ENCODE measurements at regions not wholly inside any gene's neighbourhood (a gene's known extent, or its start where the extent isn't known, plus 50 kb on each side); places are given as distances from the start of the nearest gene placed in this dataset.

DNA sequence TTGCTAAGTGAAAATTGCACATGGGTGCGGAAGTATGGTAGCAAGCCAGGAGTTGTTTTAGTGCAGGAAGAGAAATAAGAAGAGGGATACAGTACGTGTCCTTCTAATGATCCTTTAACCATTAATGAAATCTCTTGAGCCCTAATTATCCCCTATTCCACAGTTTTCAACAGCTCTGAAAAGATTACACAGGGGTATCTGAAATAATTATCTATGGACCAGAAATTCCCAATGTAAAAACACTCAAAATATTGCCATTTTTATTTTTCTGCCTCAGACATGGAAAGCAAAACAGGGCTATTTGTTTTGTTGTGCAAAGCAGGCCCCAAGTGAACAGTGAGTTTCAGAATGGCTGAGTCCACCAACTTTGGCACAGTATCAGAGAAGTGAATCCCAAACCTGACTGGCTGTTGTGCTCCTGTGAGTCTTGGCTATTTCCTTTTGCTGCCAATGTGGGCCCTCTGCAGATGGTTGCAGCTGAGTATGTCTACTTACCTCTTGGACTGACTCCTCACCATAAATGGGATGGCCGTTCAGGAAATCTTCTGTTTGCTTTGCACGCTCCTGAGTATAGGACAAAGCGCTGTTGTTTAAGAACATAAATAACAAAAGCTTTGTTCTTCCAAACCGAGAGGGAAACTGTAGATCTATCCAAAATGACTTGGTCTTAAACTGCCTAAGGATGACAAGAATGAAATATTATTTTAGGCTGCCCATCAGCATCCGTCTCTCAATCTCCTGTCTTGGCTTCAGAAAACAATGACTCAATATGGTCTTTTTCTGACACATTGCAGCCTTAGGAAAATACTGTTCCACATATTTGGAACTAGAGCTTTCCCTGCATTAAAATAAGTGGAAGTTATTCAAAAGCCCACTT is 204.1 kb downstream of the DEPDC1B start:
- in situ Hi-C loops (cut with HindIII; ENCODE audit: extremely low pct_ligation_motif_present, low pct_unique_long_range_greater_than_20kb): no loop called here
- peak overlapping the region; percentile 36 for H3K9ac ChIP-seq (ENCODE audit: insufficient read depth, low read depth, low read length)
- BruUV-seq (replicated peaks): TSS peak; percentile 63
- no peak overlapping the region for H3K4me3 ChIP-seq (replicated peaks in 1 of 3; ENCODE audit: insufficient read depth in 1 of 3, low read depth in 2 of 3, low read length in 3 of 3)
- intact Hi-C loops (cut with micrococcal nuclease; ENCODE audit: unreplicated experiment): loop anchor here (5.0 to 10.0 kb wide), 2 partner anchors 46 to 89 kb away; no protein-coding TSS in a partner anchor
- H3K79me2 ChIP-seq (ENCODE audit: insufficient read depth, low read length): no peaks in the 10 kb centered on the region
- H2AFZ ChIP-seq (ENCODE audit: low read length): no peak overlapping the region
- peak overlapping the region; percentile 44 for H3K27ac ChIP-seq (ENCODE audit: extremely low read length, insufficient read depth, low read length)
- ATAC-seq (peak; percentile 75), DNase-seq (ENCODE audit: low spot score) (peak; percentile 90), FAIRE-seq (no peak)
- no peaks in the 10 kb centered on the region for H3K9me3 ChIP-seq (ENCODE audit: low read length)
- 30% methylated on average over 7 of the region's 7 CpGs for WGBS (ENCODE audit: low lambda C conversion rate)
- ChIA-PET POLR2A (interaction anchor here (0.8 to 2.1 kb wide), 5 partner anchors 8 to 49 kb away, joined by 3 to 9 read pairs (median 4); no protein-coding TSS in a partner anchor), CTCF (ENCODE audit: low intra/inter-chr PET ratio, low total read pairs) (no interaction called here)
- H4K20me1 ChIP-seq (ENCODE audit: insufficient read depth, low read length): no peaks in the 10 kb centered on the region
- no peaks in the 10 kb centered on the region for H3K27me3 ChIP-seq (ENCODE audit: control insufficient read depth in 1 of 2, insufficient read depth in 2 of 2, low read length in 2 of 2)
- no peaks in the 10 kb centered on the region for H3K36me3 ChIP-seq (replicated peaks in 1 of 2; ENCODE audit: control insufficient read depth in 1 of 2, insufficient read depth in 2 of 2, low read length in 2 of 2)
- H3K4me2 ChIP-seq (ENCODE audit: low read depth, low read length): peak overlapping the region; percentile 49
- H3K4me1 ChIP-seq (ENCODE audit: insufficient read depth, low read length): peaks cover 87% of the 10 kb centered on the region
- TF ChIP-seq HOXA5 (CRISPR knock-in tag; IDR thresholded peaks at IDR 0.05) (no peak), NCOA2 (CRISPR knock-in tag; IDR thresholded peaks at IDR 0.05) (peak; percentile 36; the same call in 1 of the 2 replicates), PITX1 (CRISPR knock-in tag; IDR thresholded peaks at IDR 0.05) (0 out of 2 replicates have a peak, but pooled peaks have one; percentile 22), SOX5 (CRISPR knock-in tag; IDR thresholded peaks at IDR 0.05; ENCODE audit: borderline replicate concordance) (peak; percentile 97), SALL1 (CRISPR knock-in tag; IDR thresholded peaks at IDR 0.05) (peak; percentile 59), ZNF644 (CRISPR knock-in tag; IDR thresholded peaks at IDR 0.05; ENCODE audit: low read depth) (peak; percentile 62), GATAD2A (CRISPR knock-in tag; IDR thresholded peaks at IDR 0.05) (peak; percentile 66; the same call in 1 of the 2 replicates), NFIC (IDR thresholded peaks at IDR 0.05; ENCODE audit: low read length) (0 out of 2 replicates have a peak, but pooled peaks have one; percentile 41), HDAC2 (CRISPR knock-in tag; IDR thresholded peaks at IDR 0.05) (peak; percentile 34; the same call in 1 of the 2 replicates), POLR2A (IDR thresholded peaks at IDR 0.05; ENCODE audit: insufficient read depth in 1 of 2, low read depth in 2 of 2, low read length in 2 of 2) (0 out of 4 replicates have a peak, but pooled peaks of 1 of the 2 experiments have one; percentile 20), FOSL2 (CRISPR knock-in tag; IDR thresholded peaks at IDR 0.05) (peak; percentile 44; the same call in 1 of the 2 replicates), HNF4A (CRISPR knock-in tag; IDR thresholded peaks at IDR 0.05) (0 out of 2 replicates have a peak, but pooled peaks have one; percentile 12), SMAD3 (CRISPR knock-in tag; IDR thresholded peaks at IDR 0.05) (0 out of 2 replicates have a peak, but pooled peaks have one; percentile 46), MEIS2 (CRISPR knock-in tag; IDR thresholded peaks at IDR 0.05) (0 out of 2 replicates have a peak, but pooled peaks have one; percentile 33), ZNF354B (CRISPR knock-in tag; IDR thresholded peaks at IDR 0.05) (no peak), RXRB (CRISPR knock-in tag; IDR thresholded peaks at IDR 0.05; ENCODE audit: borderline replicate concordance) (0 out of 2 replicates have a peak, but pooled peaks have one; percentile 32), HMG20B (CRISPR knock-in tag; conservative IDR thresholded peaks at IDR 0.05) (no peak), IRX3 (CRISPR knock-in tag; IDR thresholded peaks at IDR 0.05; ENCODE audit: borderline replicate concordance, low read depth) (no peak), ZMYM4 (CRISPR knock-in tag; IDR thresholded peaks at IDR 0.05) (peak; percentile 77)
- TF ChIP-seq, protein P1, sequence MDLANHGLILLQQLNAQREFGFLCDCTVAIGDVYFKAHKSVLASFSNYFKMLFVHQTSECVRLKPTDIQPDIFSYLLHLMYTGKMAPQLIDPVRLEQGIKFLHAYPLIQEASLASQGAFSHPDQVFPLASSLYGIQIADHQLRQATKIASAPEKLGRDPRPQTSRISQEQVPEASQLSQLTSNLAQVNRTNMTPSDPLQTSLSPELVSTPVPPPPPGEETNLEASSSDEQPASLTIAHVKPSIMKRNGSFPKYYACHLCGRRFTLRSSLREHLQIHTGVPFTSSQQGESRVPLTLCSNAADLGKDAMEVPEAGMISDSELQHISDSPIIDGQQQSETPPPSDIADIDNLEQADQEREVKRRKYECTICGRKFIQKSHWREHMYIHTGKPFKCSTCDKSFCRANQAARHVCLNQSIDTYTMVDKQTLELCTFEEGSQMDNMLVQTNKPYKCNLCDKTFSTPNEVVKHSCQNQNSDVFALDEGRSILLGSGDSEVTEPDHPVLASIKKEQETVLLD (CRISPR knock-in tag; IDR thresholded peaks at IDR 0.05; ENCODE audit: low read depth): no peak
- TF ChIP-seq, protein P2, sequence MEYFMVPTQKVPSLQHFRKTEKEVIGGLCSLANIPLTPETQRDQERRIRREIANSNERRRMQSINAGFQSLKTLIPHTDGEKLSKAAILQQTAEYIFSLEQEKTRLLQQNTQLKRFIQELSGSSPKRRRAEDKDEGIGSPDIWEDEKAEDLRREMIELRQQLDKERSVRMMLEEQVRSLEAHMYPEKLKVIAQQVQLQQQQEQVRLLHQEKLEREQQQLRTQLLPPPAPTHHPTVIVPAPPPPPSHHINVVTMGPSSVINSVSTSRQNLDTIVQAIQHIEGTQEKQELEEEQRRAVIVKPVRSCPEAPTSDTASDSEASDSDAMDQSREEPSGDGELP (IDR thresholded peaks at IDR 0.05; ENCODE audit: borderline replicate concordance, low read depth): peak; percentile 23; the same call in 1 of the 2 replicates
- TF ChIP-seq, protein P3, sequence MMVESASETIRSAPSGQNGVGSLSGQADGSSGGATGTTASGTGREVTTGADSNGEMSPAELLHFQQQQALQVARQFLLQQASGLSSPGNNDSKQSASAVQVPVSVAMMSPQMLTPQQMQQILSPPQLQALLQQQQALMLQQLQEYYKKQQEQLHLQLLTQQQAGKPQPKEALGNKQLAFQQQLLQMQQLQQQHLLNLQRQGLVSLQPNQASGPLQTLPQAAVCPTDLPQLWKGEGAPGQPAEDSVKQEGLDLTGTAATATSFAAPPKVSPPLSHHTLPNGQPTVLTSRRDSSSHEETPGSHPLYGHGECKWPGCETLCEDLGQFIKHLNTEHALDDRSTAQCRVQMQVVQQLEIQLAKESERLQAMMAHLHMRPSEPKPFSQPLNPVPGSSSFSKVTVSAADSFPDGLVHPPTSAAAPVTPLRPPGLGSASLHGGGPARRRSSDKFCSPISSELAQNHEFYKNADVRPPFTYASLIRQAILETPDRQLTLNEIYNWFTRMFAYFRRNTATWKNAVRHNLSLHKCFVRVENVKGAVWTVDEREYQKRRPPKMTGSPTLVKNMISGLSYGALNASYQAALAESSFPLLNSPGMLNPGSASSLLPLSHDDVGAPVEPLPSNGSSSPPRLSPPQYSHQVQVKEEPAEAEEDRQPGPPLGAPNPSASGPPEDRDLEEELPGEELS (CRISPR knock-in tag; IDR thresholded peaks at IDR 0.05): peak; percentile 77
